GM10266 (cell line): ENCODE measurements at regions not wholly inside any gene's neighbourhood (a gene's known extent, or its start where the extent isn't known, plus 50 kb on each side); places are given as distances from the start of the nearest gene placed in this dataset.

Source experiments
- DNase-seq: peaks from one replicate; pipeline ENCODE4 v3.0.0; 2012; ENCODE audit errors: extremely low spot score
- CTCF ChIP-seq: IDR thresholded peaks from 2 replicates; pipeline ENCODE4 v1.5.1; 2012; ENCODE audit warnings: mild to moderate bottlenecking, low read depth; ENCODE audit not compliant: control insufficient read depth, insufficient read depth; ENCODE audit errors: missing control alignments

- DNase-seq, result no peak
- no peak for TF ChIP-seq CTCF
Observed at GRCh38 chr13:33697926-33698325, 120.0 kb upstream of the RFC3 start.

- DNase-seq, result no peak
- no peak for TF ChIP-seq CTCF
Observed at GRCh38 chr13:33707449-33707848, 110.5 kb upstream of the RFC3 start.

- TF ChIP-seq CTCF, result no peak
- no peak for DNase-seq
Observed at GRCh38 chr13:33710924-33711323, 107.0 kb upstream of the RFC3 start.

GRCh38 chr13:33711436-33711835, 106.5 kb upstream of the RFC3 start:
- no peak for DNase-seq
- no peak for TF ChIP-seq CTCF

GRCh38 chr13:33717775-33718174, 100.2 kb upstream of the RFC3 start:
- no peak for DNase-seq
- TF ChIP-seq CTCF, result no peak

- TF ChIP-seq CTCF, result no peak
- no peak for DNase-seq
Observed at GRCh38 chr13:33721724-33722123, 96.2 kb upstream of the RFC3 start.

GRCh38 chr13:33722216-33722915, 95.6 kb upstream of the RFC3 start:
- no peak for TF ChIP-seq CTCF
- DNase-seq, result no peak
